ENCODE measurements at regions not wholly inside any gene's neighbourhood (a gene's known extent, or its start where the extent isn't known, plus 50 kb on each side); places are given as distances from the start of the nearest gene placed in this dataset.

DNA sequence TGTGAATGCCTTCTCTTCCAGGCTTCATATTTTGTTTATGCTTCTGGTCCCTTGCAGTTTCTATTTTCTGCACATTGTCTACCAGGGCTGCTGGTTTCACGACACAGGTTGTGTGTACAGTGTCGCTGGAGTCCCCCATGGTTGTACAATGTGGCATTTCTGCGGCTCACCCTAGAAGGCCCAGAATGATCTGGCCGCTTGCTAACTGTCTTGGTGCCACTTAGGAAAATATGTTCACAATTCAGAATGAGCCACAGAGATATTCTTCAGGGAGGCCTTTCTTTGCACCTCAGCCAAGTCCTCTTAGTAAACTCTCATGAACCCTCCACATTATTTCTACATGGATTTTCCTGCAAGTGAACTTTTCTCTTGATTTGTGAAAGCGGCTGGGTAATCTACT, 195.4 kb downstream of the SUDS3 start:
- Histone ChIP-seq H4K8ac (ENCODE audit: extremely low read depth, insufficient read depth, low read length) (no peak overlapping the region), H3K27ac (ENCODE audit: low read depth, low read length) (no peak overlapping the region), H3K9me3 (ENCODE audit: insufficient read depth in 2 of 2, low read depth in 1 of 2, low read length in 1 of 2) (peaks cover 19 to 21% of the 10 kb centered on the region in 2 experiments), H3K4ac (replicated peaks; ENCODE audit: insufficient read length, low read depth, low read length) (no peak overlapping the region), H2AK5ac (ENCODE audit: low read depth, low read length) (no peak overlapping the region), H3K9ac (replicated peaks in 1 of 4; ENCODE audit: extremely low read depth in 1 of 4, low read depth in 3 of 4, low read length in 3 of 4) (no peak overlapping the region), H3K23me2 (ENCODE audit: low read depth, low read length) (peaks cover 9% of the 10 kb centered on the region; the same call in 1 of the 2 replicates), H2AFZ (ENCODE audit: low read length) (no peak overlapping the region), H2BK20ac (ENCODE audit: low read length) (no peak overlapping the region), H2BK15ac (ENCODE audit: low read length) (no peak overlapping the region), H3K79me2 (ENCODE audit: control insufficient read depth in 1 of 2, insufficient read depth in 2 of 2, low read length in 2 of 2) (no peaks in the 10 kb centered on the region; a peak in 1 of 4 replicates), H3K14ac (ENCODE audit: insufficient read length) (no peak overlapping the region), H3K27me3 (replicated peaks in 1 of 4; ENCODE audit: control insufficient read depth in 3 of 4, extremely low read depth in 1 of 4, insufficient read depth in 3 of 4, low read length in 3 of 4) (no peaks in the 10 kb centered on the region), H3K4me1 (replicated peaks in 1 of 4; ENCODE audit: control insufficient read depth in 3 of 4, insufficient read depth in 4 of 4, low read length in 3 of 4) (no peaks in the 10 kb centered on the region), H3K79me1 (ENCODE audit: low read depth, low read length) (no peaks in the 10 kb centered on the region; the same call in 1 of the 2 replicates), H4K20me1 (replicated peaks in 1 of 2; ENCODE audit: control insufficient read depth in 1 of 2, insufficient read depth in 2 of 2, low read length in 2 of 2) (peaks cover 0 to 6% of the 10 kb centered on the region in 2 experiments), H3K23ac (ENCODE audit: insufficient read length) (no peak overlapping the region), H4K91ac (replicated peaks; ENCODE audit: insufficient read length, low read length) (no peak overlapping the region), H2BK12ac (ENCODE audit: low read depth, low read length) (no peak overlapping the region), H2BK5ac (ENCODE audit: low read depth, low read length) (no peak overlapping the region), H2BK120ac (replicated peaks; ENCODE audit: low read depth, low read length) (no peak overlapping the region), H3K4me2 (ENCODE audit: insufficient read depth in 1 of 2, low read depth in 2 of 2, low read length in 2 of 2) (no peak overlapping the region), H3K36me3 (ENCODE audit: control insufficient read depth in 2 of 4, insufficient read depth in 4 of 4, low read length in 3 of 4) (peaks cover 0 to 3% (median 0%) of the 10 kb centered on the region in 4 experiments; a peak in 1 of 8 replicates), H3K4me3 (ENCODE audit: extremely low read depth in 1 of 4, insufficient read depth in 2 of 4, low read depth in 3 of 4, low read length in 4 of 4) (no peak overlapping the region), H3K18ac (ENCODE audit: extremely low read depth, low read length) (no peak overlapping the region), H4K5ac (ENCODE audit: insufficient read length, low read depth, low read length) (no peak overlapping the region), H3K56ac (replicated peaks; ENCODE audit: insufficient read length, low read depth, low read length) (no peak overlapping the region)
- 84% methylated on average over 5 of the region's 5 CpGs; no CpG with 5 or more reads in 1 of the 2 experiments for WGBS, 2 experiments (ENCODE audit: extremely low coverage in 1 of 2, insufficient coverage in 1 of 2, insufficient read length in 1 of 2, insufficient replicate concordance in 2 of 2, low coverage in 1 of 2, low lambda C conversion rate in 2 of 2, missing lambda C conversion rate in 1 of 2)
- DNase-seq (ENCODE audit: low read depth in 1 of 2, low spot score in 2 of 2) (no peak), FAIRE-seq (no peak)
- CTCF ChIA-PET (ENCODE audit: partially characterized antibody) = no interaction called here
- POLR2A ChIA-PET (ENCODE audit: partially characterized antibody) = no interaction called here
- TF ChIP-seq POLR2A (IDR thresholded peaks at IDR 0.05; ENCODE audit: control extremely low read depth in 1 of 2, low read depth in 2 of 2, low read length in 2 of 2) = no peak
- no peak for TF ChIP-seq KDM4A (IDR thresholded peaks at IDR 0.05; ENCODE audit: low read depth, low read length, severe bottlenecking)
- TF ChIP-seq ASH2L (IDR thresholded peaks at IDR 0.05; ENCODE audit: low read length) = no peak
- no peak for TF ChIP-seq CHD1 (IDR thresholded peaks at IDR 0.05; ENCODE audit: low read depth, low read length)
- no peak for TF ChIP-seq KDM5A (IDR thresholded peaks at IDR 0.05; ENCODE audit: low read length)
- no peak for TF ChIP-seq SUZ12 (IDR thresholded peaks at IDR 0.05; ENCODE audit: low read length)
- TF ChIP-seq, protein P1, sequence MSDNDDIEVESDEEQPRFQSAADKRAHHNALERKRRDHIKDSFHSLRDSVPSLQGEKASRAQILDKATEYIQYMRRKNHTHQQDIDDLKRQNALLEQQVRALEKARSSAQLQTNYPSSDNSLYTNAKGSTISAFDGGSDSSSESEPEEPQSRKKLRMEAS (IDR thresholded peaks at IDR 0.05) = no peak
- no peak for TF ChIP-seq RFX5 (IDR thresholded peaks at IDR 0.05; ENCODE audit: borderline replicate concordance, low read depth, low read length)
- no peak for TF ChIP-seq POU5F1 (IDR thresholded peaks at IDR 0.05; ENCODE audit: low read depth, low read length)
- no peak for TF ChIP-seq FOSL1 (IDR thresholded peaks at IDR 0.05; ENCODE audit: insufficient read depth, low read depth, low read length)
- no peak for TF ChIP-seq SAP30 (IDR thresholded peaks at IDR 0.05; ENCODE audit: insufficient read depth, insufficient replicate concordance, low read length)
- TF ChIP-seq TAF7 (optimal IDR thresholded peaks at IDR 0.05; ENCODE audit: borderline replicate concordance, low read depth, low read length) = no peak
- no peak for TF ChIP-seq BACH1 (IDR thresholded peaks at IDR 0.05; ENCODE audit: low read length)
- TF ChIP-seq SP4 (IDR thresholded peaks at IDR 0.05; ENCODE audit: low read length) = no peak
- TF ChIP-seq SIX5 (IDR thresholded peaks at IDR 0.05; ENCODE audit: low read depth, low read length) = no peak
- TF ChIP-seq YY1 (IDR thresholded peaks at IDR 0.05; ENCODE audit: low read depth, low read length) = no peak
